PC-3 (cell line): ENCODE measurements at regions not wholly inside any gene's neighbourhood (a gene's known extent, or its start where the extent isn't known, plus 50 kb on each side); places are given as distances from the start of the nearest gene placed in this dataset.

Experiments
- CTCF ChIP-seq: fragments of 300-600 bp; sonication (generic); conservative IDR thresholded peaks from 2 replicates; pipeline ENCODE4 v1.5.1; 2017; ENCODE audit warnings: antibody characterized with exemption, low read depth, mild to moderate bottlenecking, low read length
- EZH2 ChIP-seq: fragments of 300-600 bp; sonication (generic); IDR thresholded peaks from one replicate; pipeline ENCODE4 v1.6.1; 2017; ENCODE audit warnings: antibody characterized with exemption, mild to moderate bottlenecking, low read length; ENCODE audit not compliant: unreplicated experiment
- EZH2phosphoT487 ChIP-seq: fragments of 300-600 bp; sonication (generic); IDR thresholded peaks from 2 replicates; pipeline ENCODE4 v1.6.1; 2018; ENCODE audit warnings: mild to moderate bottlenecking, antibody characterized with exemption, low read length, borderline replicate concordance

- TF ChIP-seq CTCF (no peak), EZH2 (no peak), EZH2phosphoT487 (no peak)
These were observed 69.4 kb upstream of the PJA1 start for GRCh38 chrX:69234624-69235023.
